ENCODE measurements at regions not wholly inside any gene's neighbourhood (a gene's known extent, or its start where the extent isn't known, plus 50 kb on each side); places are given as distances from the start of the nearest gene placed in this dataset.

DNA sequence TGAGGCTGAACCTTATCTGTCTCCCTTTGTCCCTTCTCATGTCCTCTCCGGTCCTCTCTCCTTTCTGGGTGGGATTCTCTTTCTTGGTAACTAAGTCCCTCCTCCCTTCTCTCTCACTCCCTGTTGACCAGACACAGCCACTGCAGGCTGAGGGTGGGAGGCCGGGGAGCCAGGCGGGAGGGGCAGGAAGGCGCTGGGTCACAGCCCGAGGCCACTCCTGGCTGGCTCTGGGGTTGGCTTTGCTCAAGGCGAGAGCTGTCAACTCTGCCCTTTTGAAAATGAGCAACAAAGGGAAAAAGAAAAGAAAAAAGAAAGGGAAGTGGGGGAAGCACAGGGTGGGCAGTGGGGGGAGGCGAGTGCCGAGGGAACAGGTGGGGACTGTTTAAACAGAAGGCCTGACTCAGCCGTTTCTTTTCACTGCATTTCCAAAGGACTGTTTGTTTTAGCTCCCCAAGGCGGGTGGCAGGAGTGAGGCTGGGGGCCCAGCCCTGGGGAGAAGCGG lies 70.5 kb upstream of the IGFBP5 start:
- no peaks in the 10 kb centered on the region for H3K9me3 ChIP-seq (ENCODE audit: control insufficient read depth in 1 of 2, insufficient read depth in 1 of 2, low read depth in 1 of 2, low read length in 2 of 2)
- no peak for ATAC-seq
- BruUV-seq (replicated peaks) = no TSS peak
- no peaks in the 10 kb centered on the region for H3K36me3 ChIP-seq (ENCODE audit: control insufficient read depth in 1 of 2, insufficient read depth in 2 of 2, low read length in 2 of 2)
- POLR2A ChIA-PET = no interaction called here
- H3K27ac ChIP-seq (ENCODE audit: low read depth, low read length) = no peak overlapping the region
- TF ChIP-seq ZNF274 (IDR thresholded peaks at IDR 0.05; ENCODE audit: low read depth, low read length) (no peak), RAD21 (IDR thresholded peaks at IDR 0.05; ENCODE audit: low read depth) (no peak), EZH2 (IDR thresholded peaks at IDR 0.05) (no peak), FOSL1 (IDR thresholded peaks at IDR 0.05; ENCODE audit: low read depth) (no peak), SRF (IDR thresholded peaks at IDR 0.05; ENCODE audit: low read depth) (no peak), CBX3 (IDR thresholded peaks at IDR 0.05; ENCODE audit: low read depth) (no peak), ELF1 (IDR thresholded peaks at IDR 0.05; ENCODE audit: borderline replicate concordance, low read depth) (no peak), TCF7L2 (IDR thresholded peaks at IDR 0.05; ENCODE audit: borderline replicate concordance, extremely low read depth, insufficient read depth, insufficient read length) (no peak), EZH2phosphoT487 (IDR thresholded peaks at IDR 0.05; ENCODE audit: borderline replicate concordance) (no peak), JUND (IDR thresholded peaks at IDR 0.05) (no peak), ZFX (IDR thresholded peaks at IDR 0.05) (no peak), REST (IDR thresholded peaks at IDR 0.05; ENCODE audit: low read depth) (no peak), CTCF (IDR thresholded peaks at IDR 0.05 in 2 of 3, conservative IDR thresholded peaks at IDR 0.05 in 1 of 3; ENCODE audit: borderline replicate concordance in 1 of 3, insufficient read depth in 1 of 3, low read depth in 2 of 3, low read length in 2 of 3) (no peak), EGR1 (IDR thresholded peaks at IDR 0.05; ENCODE audit: low read depth) (no peak)
- no peak overlapping the region for H3K4me2 ChIP-seq (ENCODE audit: low read length)
- no peak overlapping the region for H3K4me3 ChIP-seq (replicated peaks in 1 of 2; ENCODE audit: low read depth in 1 of 2, low read length in 2 of 2)
- peaks cover 58% of the 10 kb centered on the region for H3K27me3 ChIP-seq (ENCODE audit: insufficient read depth, low read length)
- no peak for DNase-seq (ENCODE audit: low read depth, low spot score)
- H4K20me1 ChIP-seq (ENCODE audit: insufficient read depth) = no peaks in the 10 kb centered on the region
- no peak overlapping the region for H3K9ac ChIP-seq (ENCODE audit: low read length)
- no peaks in the 10 kb centered on the region for H3K9me2 ChIP-seq (ENCODE audit: insufficient read depth)
- no peaks in the 10 kb centered on the region for H3K4me1 ChIP-seq (ENCODE audit: control insufficient read depth in 1 of 2, insufficient read depth in 2 of 2, low read length in 2 of 2)
- no peaks in the 10 kb centered on the region for H3K79me2 ChIP-seq (ENCODE audit: insufficient read depth, low read length)
- CTCF ChIA-PET = interaction anchor here (1.2 kb wide), 1 partner anchor 10 kb away, joined by 3 read pairs; no protein-coding TSS in a partner anchor
- RAD21 ChIA-PET (ENCODE audit: low non-redundant PET in 1 of 2, low total read pairs in 2 of 2, uncharacterized antibody in 2 of 2, unreplicated experiment in 2 of 2) = no interaction called here
- intact Hi-C loops (cut with micrococcal nuclease) = no loop called here
- H2AFZ ChIP-seq (ENCODE audit: low read depth, low read length, poor library complexity, severe bottlenecking) = no peak overlapping the region

All from HCT116 (cell line).